Smooth muscle cell (in vitro differentiated cells): ENCODE measurements at regions not wholly inside any gene's neighbourhood (a gene's known extent, or its start where the extent isn't known, plus 50 kb on each side); places are given as distances from the start of the nearest gene placed in this dataset.

Source experiments
- DNase-seq: peaks from one replicate; lab custom pipeline; 2025; ENCODE audit not compliant: unreplicated experiment; lab: John Stamatoyannopoulos, UW
- H2AFZ ChIP-seq: fragments of 200-600 bp; sonication (generic); 2 replicates; pipeline ENCODE4 v1.6.0; 2016; ENCODE audit warnings: antibody characterized with exemption, low read depth, mild to moderate bottlenecking
- H3F3A ChIP-seq: fragments of 200-600 bp; sonication (generic); 2 replicates; pipeline ENCODE4 v1.6.0; 2017; ENCODE audit warnings: antibody characterized with exemption, low read depth
- H3K27ac ChIP-seq: fragments of 200-600 bp; sonication (generic); 2 replicates; pipeline ENCODE4 v1.5.1; 2016; ENCODE audit warnings: low read depth, mild to moderate bottlenecking
- H3K27me3 ChIP-seq: fragments of 200-600 bp; sonication (generic); 2 replicates; pipeline ENCODE4 v1.6.1; 2016; ENCODE audit warnings: low read depth, mild to moderate bottlenecking
- H3K36me3 ChIP-seq: fragments of 200-600 bp; sonication (generic); 2 replicates; pipeline ENCODE4 v1.5.1; 2016; ENCODE audit warnings: low read depth
- H3K4me1 ChIP-seq: fragments of 200-600 bp; sonication (generic); 2 replicates; pipeline ENCODE4 v1.5.1; 2016; ENCODE audit warnings: low read depth
- H3K4me2 ChIP-seq: fragments of 200-600 bp; sonication (generic); 2 replicates; pipeline ENCODE4 v1.6.0; 2016; ENCODE audit warnings: mild to moderate bottlenecking
- H3K4me3 ChIP-seq: fragments of 200-600 bp; sonication (generic); 2 replicates; pipeline ENCODE4 v1.5.1; 2016; ENCODE audit warnings: mild to moderate bottlenecking
- H3K79me2 ChIP-seq: fragments of 200-600 bp; sonication (generic); 2 replicates; pipeline ENCODE4 v1.6.0; 2016; ENCODE audit warnings: low read depth, mild to moderate bottlenecking
- H3K9ac ChIP-seq: fragments of 200-600 bp; sonication (generic); 2 replicates; pipeline ENCODE4 v1.6.0; 2016; ENCODE audit warnings: low read depth
- H3K9me3 ChIP-seq: fragments of 200-600 bp; sonication (generic); replicated peaks from 2 replicates; pipeline ENCODE4 v1.5.1; 2016; ENCODE audit warnings: low read depth
- H4K20me1 ChIP-seq: fragments of 200-600 bp; sonication (generic); 2 replicates; pipeline ENCODE4 v1.6.0; 2016; ENCODE audit warnings: low read depth
- WGBS: methylation state at CpG from one replicate; pipeline ENCODE4 v1.1.7; 2016; ENCODE audit warnings: low lambda C conversion rate; 5-methylcytosine and 5-hydroxymethylcytosine counted together
- TF ChIP-seq, protein P1 (sequence below): fragments of 200-600 bp; sonication (generic); IDR thresholded peaks from 2 replicates; pipeline ENCODE4 v1.5.1; 2017; ENCODE audit warnings: borderline replicate concordance, mild to moderate bottlenecking, antibody characterized with exemption; ENCODE audit not compliant: insufficient read depth, poor library complexity, severe bottlenecking

DNA sequence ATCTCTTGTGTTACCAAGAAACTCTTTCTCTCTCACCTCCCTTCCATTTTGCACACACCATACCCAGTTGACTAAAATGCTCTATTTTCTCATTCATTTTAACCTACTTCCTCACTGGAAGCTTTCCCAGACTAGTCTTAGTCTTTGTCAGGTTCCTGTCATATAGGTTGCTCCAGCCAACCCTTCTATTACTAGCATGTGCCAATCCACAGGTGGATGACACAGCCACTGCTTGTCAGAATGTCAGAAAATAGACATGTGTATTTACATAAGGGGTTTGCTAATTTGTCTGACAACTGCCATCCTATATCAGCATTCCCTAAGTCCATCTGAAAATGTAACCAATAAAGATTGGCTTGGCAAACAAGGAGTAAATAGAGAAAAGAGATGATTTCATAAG, 239.2 kb upstream of the SMIM31 start:
- TF ChIP-seq, protein P1, sequence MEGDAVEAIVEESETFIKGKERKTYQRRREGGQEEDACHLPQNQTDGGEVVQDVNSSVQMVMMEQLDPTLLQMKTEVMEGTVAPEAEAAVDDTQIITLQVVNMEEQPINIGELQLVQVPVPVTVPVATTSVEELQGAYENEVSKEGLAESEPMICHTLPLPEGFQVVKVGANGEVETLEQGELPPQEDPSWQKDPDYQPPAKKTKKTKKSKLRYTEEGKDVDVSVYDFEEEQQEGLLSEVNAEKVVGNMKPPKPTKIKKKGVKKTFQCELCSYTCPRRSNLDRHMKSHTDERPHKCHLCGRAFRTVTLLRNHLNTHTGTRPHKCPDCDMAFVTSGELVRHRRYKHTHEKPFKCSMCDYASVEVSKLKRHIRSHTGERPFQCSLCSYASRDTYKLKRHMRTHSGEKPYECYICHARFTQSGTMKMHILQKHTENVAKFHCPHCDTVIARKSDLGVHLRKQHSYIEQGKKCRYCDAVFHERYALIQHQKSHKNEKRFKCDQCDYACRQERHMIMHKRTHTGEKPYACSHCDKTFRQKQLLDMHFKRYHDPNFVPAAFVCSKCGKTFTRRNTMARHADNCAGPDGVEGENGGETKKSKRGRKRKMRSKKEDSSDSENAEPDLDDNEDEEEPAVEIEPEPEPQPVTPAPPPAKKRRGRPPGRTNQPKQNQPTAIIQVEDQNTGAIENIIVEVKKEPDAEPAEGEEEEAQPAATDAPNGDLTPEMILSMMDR = no peak
- H3K4me3 ChIP-seq = no peak overlapping the region

DNA sequence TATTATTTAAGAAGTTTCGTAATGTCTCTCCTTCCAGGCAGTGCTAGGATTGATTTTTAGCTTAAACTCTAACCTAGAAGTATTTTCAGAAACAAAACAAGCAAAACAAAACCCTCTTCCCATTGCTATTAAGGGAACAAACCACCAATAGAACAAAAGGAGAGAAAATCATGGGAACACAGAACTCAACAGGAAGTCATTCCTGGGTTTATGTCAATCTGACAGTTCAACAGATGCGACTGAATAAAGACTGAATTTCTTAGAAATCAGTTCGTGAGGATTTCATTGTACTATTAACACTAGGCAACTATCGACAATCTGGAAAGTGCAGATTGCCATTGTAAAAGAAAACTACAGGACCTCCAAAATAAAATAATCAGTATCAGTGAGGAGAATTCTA, 229.1 kb upstream of the SMIM31 start:
- TF ChIP-seq, protein P1 = no peak
- no peak overlapping the region for H2AFZ ChIP-seq
- 79% methylated on average over 4 of the region's 4 CpGs for WGBS
- DNase-seq = no peak
- no peak overlapping the region for H3K9ac ChIP-seq
- no peak overlapping the region for H3K4me3 ChIP-seq
- no peaks in the 10 kb centered on the region for H3K9me3 ChIP-seq
- no peaks in the 10 kb centered on the region for H4K20me1 ChIP-seq
- H3K36me3 ChIP-seq = no peaks in the 10 kb centered on the region
- H3K27me3 ChIP-seq = no peaks in the 10 kb centered on the region
- no peaks in the 10 kb centered on the region for H3F3A ChIP-seq
- H3K4me1 ChIP-seq = peaks cover 24% of the 10 kb centered on the region
- no peaks in the 10 kb centered on the region for H3K79me2 ChIP-seq
- no peak overlapping the region for H3K4me2 ChIP-seq
- no peak overlapping the region for H3K27ac ChIP-seq

More for the DNA sequence above, 239.2 kb upstream of the SMIM31 start:
- H3K4me2 ChIP-seq = no peak overlapping the region
- DNase-seq = no peak
- H4K20me1 ChIP-seq = no peaks in the 10 kb centered on the region
- H3F3A ChIP-seq = no peaks in the 10 kb centered on the region
- H3K27ac ChIP-seq = no peak overlapping the region
- no peak overlapping the region for H3K9ac ChIP-seq
- no peak overlapping the region for H2AFZ ChIP-seq
- no peaks in the 10 kb centered on the region for H3K4me1 ChIP-seq
- no peaks in the 10 kb centered on the region for H3K27me3 ChIP-seq
- no peaks in the 10 kb centered on the region for H3K79me2 ChIP-seq
- H3K9me3 ChIP-seq = no peaks in the 10 kb centered on the region
- no peaks in the 10 kb centered on the region for H3K36me3 ChIP-seq

DNA sequence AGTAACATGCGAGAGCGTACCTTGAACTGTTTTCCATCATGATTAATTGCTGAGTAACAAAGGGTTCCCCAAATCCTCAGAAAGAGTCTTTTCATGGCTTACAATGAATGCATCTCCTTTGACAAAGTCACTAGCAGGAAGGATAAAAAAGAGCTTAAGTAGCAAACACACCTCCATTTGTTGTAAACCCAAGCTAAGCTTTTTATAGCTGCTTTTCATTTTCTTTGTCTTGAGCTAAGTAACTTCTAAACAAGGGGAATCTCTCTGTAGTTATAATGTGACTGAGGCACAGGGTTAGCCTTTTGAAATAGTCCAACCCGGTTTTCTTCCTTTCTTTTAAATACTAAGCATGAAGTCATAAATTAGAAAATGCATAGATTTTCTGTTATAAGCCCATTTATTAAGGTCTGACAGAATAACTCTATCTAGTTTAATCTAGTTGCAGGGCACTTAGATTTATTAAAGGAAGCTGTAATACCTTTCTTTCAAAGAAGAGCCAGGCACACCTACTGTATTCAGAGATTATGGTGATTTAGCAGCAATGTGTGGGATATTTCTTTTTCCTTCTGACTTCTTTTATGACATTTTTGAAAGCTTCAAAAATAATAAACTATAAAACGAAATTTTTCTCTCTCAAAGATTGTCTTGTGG, 226.9 kb upstream of the SMIM31 start:
- no peaks in the 10 kb centered on the region for H3K9me3 ChIP-seq
- no peak overlapping the region for H3K4me2 ChIP-seq
- TF ChIP-seq, protein P1 = no peak
- DNase-seq = no peak
- H3K27me3 ChIP-seq = no peaks in the 10 kb centered on the region
- 66% methylated on average over 4 of the region's 4 CpGs for WGBS
- peaks cover 24% of the 10 kb centered on the region for H3K4me1 ChIP-seq
- H3K4me3 ChIP-seq = no peak overlapping the region
- no peak overlapping the region for H3K9ac ChIP-seq
- no peaks in the 10 kb centered on the region for H4K20me1 ChIP-seq
- H2AFZ ChIP-seq = no peak overlapping the region
- no peaks in the 10 kb centered on the region for H3F3A ChIP-seq
- no peaks in the 10 kb centered on the region for H3K79me2 ChIP-seq
- H3K27ac ChIP-seq = no peak overlapping the region
- H3K36me3 ChIP-seq = no peaks in the 10 kb centered on the region

DNA sequence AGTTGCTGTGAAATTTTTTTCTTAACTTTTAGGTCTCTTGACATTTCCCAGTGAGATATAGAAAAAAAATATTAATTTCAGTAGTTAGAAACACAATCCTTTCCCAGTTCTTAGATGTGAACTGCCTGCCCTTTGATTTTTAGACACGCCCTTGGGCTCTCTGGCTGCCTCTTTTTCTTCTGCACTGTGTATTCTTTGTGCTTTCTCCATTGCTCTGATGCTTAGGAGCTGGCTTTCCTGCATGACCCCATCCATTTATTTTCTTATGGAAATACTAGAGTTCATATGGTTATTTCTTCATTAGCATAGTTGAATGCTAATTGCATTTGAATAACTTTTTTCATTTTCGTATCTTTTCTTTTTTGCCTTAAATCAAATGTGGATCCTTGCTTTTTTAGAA, 224.9 kb upstream of the SMIM31 start:
- no peaks in the 10 kb centered on the region for H3K9me3 ChIP-seq
- no peak overlapping the region for H2AFZ ChIP-seq
- no peaks in the 10 kb centered on the region for H4K20me1 ChIP-seq
- H3K27ac ChIP-seq = no peak overlapping the region
- no peaks in the 10 kb centered on the region for H3K27me3 ChIP-seq
- H3K4me2 ChIP-seq = no peak overlapping the region
- peaks cover 22% of the 10 kb centered on the region for H3K4me1 ChIP-seq
- 73% methylated on average over 2 of the region's 2 CpGs for WGBS
- no peak for DNase-seq
- TF ChIP-seq, protein P1 = no peak
- no peaks in the 10 kb centered on the region for H3F3A ChIP-seq
- H3K79me2 ChIP-seq = no peaks in the 10 kb centered on the region
- no peak overlapping the region for H3K9ac ChIP-seq
- no peak overlapping the region for H3K4me3 ChIP-seq
- no peaks in the 10 kb centered on the region for H3K36me3 ChIP-seq
